ENCODE measurements at regions not wholly inside any gene's neighbourhood (a gene's known extent, or its start where the extent isn't known, plus 50 kb on each side); places are given as distances from the start of the nearest gene placed in this dataset.

DNA sequence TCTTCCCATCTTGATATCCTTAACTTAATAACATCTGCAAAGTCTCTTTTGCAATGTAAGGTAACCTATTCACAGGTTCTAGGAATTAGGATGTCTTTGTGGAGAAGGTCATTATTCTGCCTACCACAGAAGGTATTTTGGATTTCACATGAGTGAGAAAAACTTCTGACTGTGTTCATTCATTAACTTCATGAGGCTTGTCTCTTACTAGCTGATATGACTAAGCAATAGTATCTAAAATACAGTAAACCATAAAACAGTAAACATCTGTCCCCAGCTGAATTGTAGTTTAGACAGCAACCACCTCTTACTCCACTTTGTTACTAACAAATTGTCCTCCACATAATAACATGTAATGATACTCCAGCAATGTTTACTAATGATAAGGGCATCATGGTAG, 198.1 kb downstream of the SEC23A start:
- TF ChIP-seq, protein P1, sequence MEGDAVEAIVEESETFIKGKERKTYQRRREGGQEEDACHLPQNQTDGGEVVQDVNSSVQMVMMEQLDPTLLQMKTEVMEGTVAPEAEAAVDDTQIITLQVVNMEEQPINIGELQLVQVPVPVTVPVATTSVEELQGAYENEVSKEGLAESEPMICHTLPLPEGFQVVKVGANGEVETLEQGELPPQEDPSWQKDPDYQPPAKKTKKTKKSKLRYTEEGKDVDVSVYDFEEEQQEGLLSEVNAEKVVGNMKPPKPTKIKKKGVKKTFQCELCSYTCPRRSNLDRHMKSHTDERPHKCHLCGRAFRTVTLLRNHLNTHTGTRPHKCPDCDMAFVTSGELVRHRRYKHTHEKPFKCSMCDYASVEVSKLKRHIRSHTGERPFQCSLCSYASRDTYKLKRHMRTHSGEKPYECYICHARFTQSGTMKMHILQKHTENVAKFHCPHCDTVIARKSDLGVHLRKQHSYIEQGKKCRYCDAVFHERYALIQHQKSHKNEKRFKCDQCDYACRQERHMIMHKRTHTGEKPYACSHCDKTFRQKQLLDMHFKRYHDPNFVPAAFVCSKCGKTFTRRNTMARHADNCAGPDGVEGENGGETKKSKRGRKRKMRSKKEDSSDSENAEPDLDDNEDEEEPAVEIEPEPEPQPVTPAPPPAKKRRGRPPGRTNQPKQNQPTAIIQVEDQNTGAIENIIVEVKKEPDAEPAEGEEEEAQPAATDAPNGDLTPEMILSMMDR (IDR thresholded peaks at IDR 0.05 in 2 of 3, conservative IDR thresholded peaks at IDR 0.05 in 1 of 3; ENCODE audit: borderline replicate concordance in 1 of 3, insufficient read depth in 1 of 3, low read depth in 2 of 3, low read length in 2 of 3) = no peak
- TF ChIP-seq SRF (IDR thresholded peaks at IDR 0.05; ENCODE audit: low read depth) = no peak
- TF ChIP-seq ZNF274 (IDR thresholded peaks at IDR 0.05; ENCODE audit: low read depth, low read length) = no peak
- TF ChIP-seq, protein P2, sequence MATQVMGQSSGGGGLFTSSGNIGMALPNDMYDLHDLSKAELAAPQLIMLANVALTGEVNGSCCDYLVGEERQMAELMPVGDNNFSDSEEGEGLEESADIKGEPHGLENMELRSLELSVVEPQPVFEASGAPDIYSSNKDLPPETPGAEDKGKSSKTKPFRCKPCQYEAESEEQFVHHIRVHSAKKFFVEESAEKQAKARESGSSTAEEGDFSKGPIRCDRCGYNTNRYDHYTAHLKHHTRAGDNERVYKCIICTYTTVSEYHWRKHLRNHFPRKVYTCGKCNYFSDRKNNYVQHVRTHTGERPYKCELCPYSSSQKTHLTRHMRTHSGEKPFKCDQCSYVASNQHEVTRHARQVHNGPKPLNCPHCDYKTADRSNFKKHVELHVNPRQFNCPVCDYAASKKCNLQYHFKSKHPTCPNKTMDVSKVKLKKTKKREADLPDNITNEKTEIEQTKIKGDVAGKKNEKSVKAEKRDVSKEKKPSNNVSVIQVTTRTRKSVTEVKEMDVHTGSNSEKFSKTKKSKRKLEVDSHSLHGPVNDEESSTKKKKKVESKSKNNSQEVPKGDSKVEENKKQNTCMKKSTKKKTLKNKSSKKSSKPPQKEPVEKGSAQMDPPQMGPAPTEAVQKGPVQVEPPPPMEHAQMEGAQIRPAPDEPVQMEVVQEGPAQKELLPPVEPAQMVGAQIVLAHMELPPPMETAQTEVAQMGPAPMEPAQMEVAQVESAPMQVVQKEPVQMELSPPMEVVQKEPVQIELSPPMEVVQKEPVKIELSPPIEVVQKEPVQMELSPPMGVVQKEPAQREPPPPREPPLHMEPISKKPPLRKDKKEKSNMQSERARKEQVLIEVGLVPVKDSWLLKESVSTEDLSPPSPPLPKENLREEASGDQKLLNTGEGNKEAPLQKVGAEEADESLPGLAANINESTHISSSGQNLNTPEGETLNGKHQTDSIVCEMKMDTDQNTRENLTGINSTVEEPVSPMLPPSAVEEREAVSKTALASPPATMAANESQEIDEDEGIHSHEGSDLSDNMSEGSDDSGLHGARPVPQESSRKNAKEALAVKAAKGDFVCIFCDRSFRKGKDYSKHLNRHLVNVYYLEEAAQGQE (IDR thresholded peaks at IDR 0.05; ENCODE audit: low read depth) = no peak
- TF ChIP-seq POLR2AphosphoS5 (IDR thresholded peaks at IDR 0.05; ENCODE audit: low read depth, low read length) = no peak
- no peak for TF ChIP-seq TCF7L2 (IDR thresholded peaks at IDR 0.05; ENCODE audit: borderline replicate concordance, extremely low read depth, insufficient read depth, insufficient read length)
- TF ChIP-seq EZH2phosphoT487 (IDR thresholded peaks at IDR 0.05; ENCODE audit: borderline replicate concordance) = no peak
- TF ChIP-seq CEBPB (IDR thresholded peaks at IDR 0.05; ENCODE audit: low read depth) = no peak
- TF ChIP-seq POLR2A (IDR thresholded peaks at IDR 0.05; ENCODE audit: borderline replicate concordance, extremely low read depth, insufficient read depth, insufficient read length) = no peak
- no peak for TF ChIP-seq EZH2 (IDR thresholded peaks at IDR 0.05)
- no peak for TF ChIP-seq YY1 (IDR thresholded peaks at IDR 0.05; ENCODE audit: extremely low read depth, insufficient replicate concordance, low read depth, low read length)

All from HCT116 (cell line).